ENCODE measurements at regions not wholly inside any gene's neighbourhood (a gene's known extent, or its start where the extent isn't known, plus 50 kb on each side); places are given as distances from the start of the nearest gene placed in this dataset.

GRCh38 chr12:116471544-116471943 lies 87.6 kb upstream of the MAP1LC3B2 start:
- Histone ChIP-seq H3K4me3 (ENCODE audit: insufficient read depth, low read depth, low read length) (no peak overlapping the region), H2BK20ac (ENCODE audit: low read depth, low read length) (no peak overlapping the region), H3K4me1 (ENCODE audit: control insufficient read depth, insufficient read depth, low read length) (peaks cover 2% of the 10 kb centered on the region; the same call in 1 of the 2 replicates), H2AFZ (replicated peaks; ENCODE audit: low read length, poor library complexity) (no peak overlapping the region), H2BK15ac (ENCODE audit: low read depth, low read length) (no peak overlapping the region), H3K27ac (ENCODE audit: insufficient read depth, low read length) (no peak overlapping the region), H3K14ac (replicated peaks; ENCODE audit: low read depth, low read length) (no peak overlapping the region), H3K79me1 (ENCODE audit: low read depth in 1 of 2, low read length in 2 of 2) (no peaks in the 10 kb centered on the region), H3K18ac (ENCODE audit: low read depth, low read length) (no peak overlapping the region), H2AK5ac (ENCODE audit: low read depth, low read length) (no peak overlapping the region), H3K27me3 (ENCODE audit: control insufficient read depth, insufficient read depth, low read length) (no peaks in the 10 kb centered on the region), H4K8ac (ENCODE audit: low read depth in 2 of 2, low read length in 2 of 2) (no peak overlapping the region), H3K4me2 (ENCODE audit: low read depth, low read length) (no peak overlapping the region), H3K9me3 (ENCODE audit: control insufficient read depth, insufficient read depth, low read length) (peaks cover 7% of the 10 kb centered on the region), H3K23ac (ENCODE audit: low read depth, low read length) (no peak overlapping the region), H3K4ac (ENCODE audit: low read depth, low read length) (no peak overlapping the region), H3K9ac (ENCODE audit: low read depth, low read length) (no peak overlapping the region), H2AK9ac (replicated peaks; ENCODE audit: low read depth, low read length, poor library complexity) (no peak overlapping the region), H2BK5ac (ENCODE audit: low read depth, low read length, poor library complexity, severe bottlenecking) (no peak overlapping the region), H2BK120ac (ENCODE audit: low read depth, low read length) (no peak overlapping the region), H3K36me3 (ENCODE audit: control insufficient read depth, insufficient read depth, low read length) (no peaks in the 10 kb centered on the region), H4K91ac (ENCODE audit: insufficient read depth, low read depth, low read length) (no peak overlapping the region), H3K56ac (ENCODE audit: extremely low read depth, insufficient read depth, low read length) (no peak overlapping the region), H4K5ac (ENCODE audit: low read depth, low read length) (no peak overlapping the region), H4K20me1 (ENCODE audit: insufficient read depth, low read length) (no peaks in the 10 kb centered on the region), H3K9me1 (ENCODE audit: insufficient read depth, low read length) (peaks cover 3% of the 10 kb centered on the region; the same call in 1 of the 2 replicates)
- DNase-seq (no peak), ATAC-seq (ENCODE audit: low read depth) (no peak)
- ChIA-PET CTCF (no interaction called here), POLR2A (ENCODE audit: unreplicated experiment) (no interaction called here)
- dilution Hi-C loops (cut with HindIII; ENCODE audit: low sequenced_read_pairs, unreplicated experiment) = no loop called here
- no CpG with 5 or more reads among the region's 5 CpGs for WGBS, 2 experiments (ENCODE audit: extremely low coverage in 2 of 2, insufficient read length in 1 of 2)
- BruUV-seq (replicated peaks) = no TSS peak
- no peak for TF ChIP-seq RCOR1 (IDR thresholded peaks at IDR 0.05; ENCODE audit: insufficient replicate concordance, low read length)
- TF ChIP-seq MAFK (IDR thresholded peaks at IDR 0.05; ENCODE audit: low read depth, low read length) = no peak
- no peak for TF ChIP-seq POLR2A (IDR thresholded peaks at IDR 0.05; ENCODE audit: low read depth, low read length)
- TF ChIP-seq RAD21 (IDR thresholded peaks at IDR 0.05; ENCODE audit: low read length) = no peak
- TF ChIP-seq BHLHE40 (IDR thresholded peaks at IDR 0.05; ENCODE audit: low read depth, low read length) = no peak
- no peak for TF ChIP-seq MAZ (IDR thresholded peaks at IDR 0.05; ENCODE audit: borderline replicate concordance, low read depth, low read length)
- no peak for TF ChIP-seq NFE2L2 (IDR thresholded peaks at IDR 0.05; ENCODE audit: low read depth, low read length)
- TF ChIP-seq RFX5 (IDR thresholded peaks at IDR 0.05; ENCODE audit: low read depth, low read length) = no peak
- no peak for TF ChIP-seq USF2 (IDR thresholded peaks at IDR 0.05; ENCODE audit: low read depth, low read length)
- TF ChIP-seq SMC3 (IDR thresholded peaks at IDR 0.05; ENCODE audit: low read depth, low read length) = no peak
- no peak for TF ChIP-seq FOS (IDR thresholded peaks at IDR 0.05; ENCODE audit: low read depth, low read length)
- TF ChIP-seq CTCF (conservative IDR thresholded peaks at IDR 0.05; ENCODE audit: low read depth, low read length) = no peak
- TF ChIP-seq MXI1 (IDR thresholded peaks at IDR 0.05; ENCODE audit: borderline replicate concordance, low read depth, low read length) = no peak
- TF ChIP-seq CEBPB (IDR thresholded peaks at IDR 0.05; ENCODE audit: low read depth, low read length) = no peak
- TF ChIP-seq CHD1 (IDR thresholded peaks at IDR 0.05; ENCODE audit: low read depth, low read length) = no peak
- TF ChIP-seq, protein P1, sequence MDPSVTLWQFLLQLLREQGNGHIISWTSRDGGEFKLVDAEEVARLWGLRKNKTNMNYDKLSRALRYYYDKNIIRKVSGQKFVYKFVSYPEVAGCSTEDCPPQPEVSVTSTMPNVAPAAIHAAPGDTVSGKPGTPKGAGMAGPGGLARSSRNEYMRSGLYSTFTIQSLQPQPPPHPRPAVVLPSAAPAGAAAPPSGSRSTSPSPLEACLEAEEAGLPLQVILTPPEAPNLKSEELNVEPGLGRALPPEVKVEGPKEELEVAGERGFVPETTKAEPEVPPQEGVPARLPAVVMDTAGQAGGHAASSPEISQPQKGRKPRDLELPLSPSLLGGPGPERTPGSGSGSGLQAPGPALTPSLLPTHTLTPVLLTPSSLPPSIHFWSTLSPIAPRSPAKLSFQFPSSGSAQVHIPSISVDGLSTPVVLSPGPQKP (IDR thresholded peaks at IDR 0.05; ENCODE audit: borderline replicate concordance, low read depth, low read length) = no peak
- in situ Hi-C loops (cut with MboI; ENCODE audit: low sequenced_read_pairs) = no loop called here
- intact Hi-C loops (cut with micrococcal nuclease) = no loop called here

Measured in IMR-90 (cell line).